NCI-H526 treated with DMSO at 0.1 percent for 48 hours (cell line): ENCODE measurements at regions not wholly inside any gene's neighbourhood (a gene's known extent, or its start where the extent isn't known, plus 50 kb on each side); places are given as distances from the start of the nearest gene placed in this dataset.
"Not testable (repeated sequence)": the region's sequence is repeated elsewhere in the genome, so short reads cannot be mapped to it uniquely, and the experiment has no call there.

Experiments
- DNase-seq: peaks from one replicate; lab custom pipeline; 2025; lab: John Stamatoyannopoulos, UW

DNA sequence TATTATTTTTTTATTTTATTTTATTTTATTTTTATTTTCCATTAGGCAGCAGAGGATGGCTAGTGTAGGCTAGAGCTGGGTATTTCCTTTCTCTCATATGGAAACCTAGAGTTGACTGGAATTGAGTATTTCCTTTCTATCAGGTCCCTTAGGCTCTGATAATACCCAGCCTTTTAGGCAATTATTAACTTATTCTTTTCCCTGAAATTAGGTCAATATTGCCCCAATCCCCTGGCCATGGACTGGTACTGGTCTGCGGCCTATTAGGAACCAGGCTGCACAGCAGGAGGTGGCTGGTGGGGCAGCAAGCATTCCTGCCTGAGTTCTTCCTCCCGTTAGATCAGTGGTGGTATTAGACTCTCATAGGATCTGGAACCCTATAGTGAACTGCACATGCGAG is 632.2 kb downstream of the TENT5A start:
- no peak for DNase-seq

GRCh38 chr6:81105998-81106397 is 646.5 kb downstream of the TENT5A start:
- DNase-seq, result no peak

DNA sequence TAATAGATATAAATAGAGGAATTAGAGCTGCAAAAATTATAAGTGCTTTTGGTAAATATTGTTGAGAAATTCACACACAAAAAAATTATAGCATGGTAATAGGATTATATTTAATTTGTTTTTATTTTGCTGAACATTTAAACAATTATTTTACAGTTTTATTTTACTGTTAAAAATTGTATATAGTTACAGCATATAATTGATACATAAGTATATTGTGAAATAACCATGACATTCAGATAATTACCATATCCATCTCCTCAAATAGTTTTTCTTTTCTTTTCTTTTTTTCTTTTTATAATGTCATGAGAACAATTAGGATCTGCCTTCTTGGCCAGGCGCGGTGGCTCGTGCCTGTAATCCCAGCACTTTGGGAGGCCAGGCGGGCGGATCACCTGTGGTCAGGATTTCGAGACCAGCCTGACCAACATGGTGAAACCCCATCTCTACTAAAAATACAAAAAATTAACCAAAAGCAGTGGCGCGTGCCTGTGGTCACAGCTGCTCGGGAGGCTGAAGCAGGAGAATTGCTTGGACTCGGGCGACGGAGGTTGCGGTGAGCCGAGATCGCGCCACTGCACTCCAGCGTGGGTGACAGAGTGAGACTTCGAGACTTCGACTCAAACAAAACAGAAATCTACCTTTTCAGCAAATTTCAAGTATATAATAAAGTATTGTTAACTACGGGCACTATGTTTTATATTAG is 654.2 kb downstream of the TENT5A start:
- no peak for DNase-seq

- DNase-seq, result not testable (repeated sequence)
Measured at GRCh38 chr6:81096464-81096863, 656.0 kb downstream of the TENT5A start.

- DNase-seq, result no peak
Measured at GRCh38 chr6:81093051-81093450, 659.4 kb downstream of the TENT5A start.

GRCh38 chr6:81088145-81088544 is 664.3 kb downstream of the TENT5A start:
- DNase-seq, result no peak

GRCh38 chr6:81086991-81087390 is 665.5 kb downstream of the TENT5A start:
- DNase-seq, result no peak

GRCh38 chr6:81085431-81085790 is 667.1 kb downstream of the TENT5A start:
- DNase-seq, result no peak

- no peak for DNase-seq
Measured at GRCh38 chr6:81084776-81085430, 667.6 kb downstream of the TENT5A start.

DNA sequence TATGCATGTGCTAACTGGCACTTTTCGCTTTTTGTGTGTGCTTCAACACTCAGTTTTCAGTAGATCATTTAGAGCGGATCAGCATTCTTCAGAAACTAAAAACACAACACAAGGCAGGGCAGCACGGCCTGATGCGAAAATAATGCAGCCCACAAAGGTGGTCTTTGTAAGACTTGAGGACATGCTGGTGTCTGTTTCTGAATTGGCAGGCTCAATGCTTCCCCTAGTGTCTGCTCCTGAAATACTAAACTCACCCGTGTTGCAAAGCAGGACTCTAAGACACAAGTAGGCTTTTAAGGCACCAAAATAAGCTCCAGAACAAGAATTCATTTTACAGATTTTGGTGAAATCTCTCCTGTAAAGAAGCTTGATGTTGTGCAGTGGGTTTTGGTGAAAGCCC is 676.5 kb downstream of the TENT5A start:
- no peak for DNase-seq

GRCh38 chr6:81073318-81073717 is 679.2 kb downstream of the TENT5A start:
- no peak for DNase-seq

DNA sequence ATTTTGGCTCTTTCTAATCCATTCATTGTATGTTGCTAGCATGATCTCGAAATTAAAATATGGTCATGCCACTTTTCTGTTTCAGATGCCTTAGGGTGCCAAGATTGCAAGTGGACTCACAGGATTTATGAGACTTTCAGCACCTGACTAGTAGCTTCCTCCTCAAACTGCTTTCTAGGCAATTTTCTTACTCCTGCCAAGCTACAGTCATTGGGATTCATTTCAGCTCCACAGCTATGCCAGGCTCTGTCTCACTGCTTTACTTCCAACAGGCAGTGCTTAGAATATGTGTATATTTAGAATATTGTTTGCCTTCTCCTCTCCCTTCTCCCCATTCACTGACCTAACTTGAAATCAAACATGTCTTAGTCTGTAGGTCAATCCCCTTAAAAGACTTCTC is 681.4 kb downstream of the TENT5A start:
- no peak for DNase-seq

DNA sequence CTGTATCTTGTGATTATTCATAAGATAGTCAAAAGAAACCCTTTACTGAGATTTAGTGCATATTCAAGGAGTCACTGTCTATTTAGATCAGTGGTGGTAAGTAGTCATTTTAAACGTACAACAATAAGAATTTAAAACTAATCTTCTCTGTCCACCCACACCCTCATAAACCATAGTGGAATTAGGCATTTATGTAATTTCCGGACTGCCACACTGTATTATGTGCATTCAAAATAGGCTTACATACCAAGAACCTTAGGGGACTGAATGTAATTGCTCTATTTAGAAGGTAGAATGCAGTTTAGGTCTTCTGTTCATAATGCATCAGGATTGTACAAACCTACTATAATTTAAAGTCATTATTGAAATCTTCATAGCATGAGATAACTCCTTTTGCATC is 685.4 kb downstream of the TENT5A start:
- DNase-seq, result no peak

GRCh38 chr6:81063891-81064290 is 688.6 kb downstream of the TENT5A start:
- DNase-seq, result no peak

- no peak for DNase-seq
Measured at GRCh38 chr6:81054036-81054435, 698.4 kb downstream of the TENT5A start.

GRCh38 chr6:81051952-81052351 is 700.5 kb downstream of the TENT5A start:
- DNase-seq, result no peak

DNA sequence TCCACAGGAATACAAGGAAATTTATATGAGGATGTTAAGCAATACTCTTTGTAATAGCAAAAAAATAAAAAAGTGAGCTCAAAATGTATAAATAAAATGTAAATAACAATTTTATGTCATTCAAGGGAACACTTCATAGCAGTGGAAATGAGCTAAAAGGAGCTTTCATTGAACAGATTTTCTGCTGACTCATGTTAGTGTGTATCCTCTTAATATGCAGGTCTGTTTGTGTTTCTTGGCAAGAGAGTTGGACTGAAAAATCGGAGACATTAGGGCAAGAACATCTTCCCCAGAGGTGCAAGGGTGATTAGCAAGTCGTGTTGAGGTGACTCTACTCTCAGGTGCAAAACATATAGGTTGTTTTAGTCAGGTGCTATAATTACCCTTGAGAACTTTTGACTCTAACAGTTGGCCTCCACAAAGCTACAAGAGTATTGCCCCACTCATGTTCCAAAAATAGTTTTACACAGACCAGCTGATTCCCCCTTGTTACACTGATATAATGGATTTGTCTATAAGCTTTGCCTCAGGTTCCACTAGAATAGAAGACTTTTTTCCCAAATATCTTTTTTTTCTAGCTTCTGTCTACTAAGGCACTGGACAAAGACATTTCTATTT is 702.9 kb downstream of the TENT5A start:
- no peak for DNase-seq

GRCh38 chr6:81031416-81031815 is 721.1 kb downstream of the TENT5A start:
- no peak for DNase-seq

DNA sequence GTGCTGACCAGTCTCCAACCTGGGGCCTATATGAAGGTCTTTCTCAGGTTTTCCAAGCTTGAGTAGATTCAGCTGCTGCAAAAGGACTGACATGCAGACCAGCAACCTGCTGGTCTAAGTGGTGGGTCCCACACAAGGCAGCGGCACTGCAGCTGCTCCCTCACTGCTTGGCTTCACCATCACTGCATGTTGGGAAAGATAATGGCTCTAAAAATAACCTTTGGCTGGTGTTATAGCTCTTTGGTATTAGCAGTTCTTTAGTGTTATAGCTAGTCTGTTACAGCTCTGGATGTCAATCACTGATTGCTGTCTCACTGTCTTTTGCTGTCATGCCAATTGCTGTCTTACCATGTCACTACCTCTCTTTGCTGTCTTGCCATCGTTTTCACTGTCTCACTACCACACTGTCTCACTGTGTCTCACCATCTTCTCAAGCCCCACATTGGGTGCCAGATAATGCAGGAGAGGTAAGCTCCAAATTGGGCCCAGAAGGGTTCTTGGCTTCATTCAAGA is 726.4 kb downstream of the TENT5A start:
- no peak for DNase-seq

DNA sequence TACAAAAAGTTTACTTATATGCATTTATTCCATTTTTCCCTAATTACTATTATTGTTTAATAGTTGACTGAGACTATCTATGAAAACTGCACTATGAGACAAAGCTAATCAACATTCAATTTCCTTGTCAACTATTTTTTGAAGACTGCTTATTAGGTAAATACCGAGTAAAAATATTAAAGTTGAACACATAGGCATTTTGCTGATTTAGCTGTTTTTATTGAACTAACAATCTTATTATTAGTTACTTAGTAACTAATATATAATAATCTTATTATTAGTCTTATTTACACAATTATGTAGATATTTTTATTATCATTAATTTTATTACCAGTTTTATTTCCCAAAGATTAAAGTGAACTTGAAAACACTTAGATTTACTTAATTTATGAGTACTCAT is 728.8 kb downstream of the TENT5A start:
- no peak for DNase-seq

DNA sequence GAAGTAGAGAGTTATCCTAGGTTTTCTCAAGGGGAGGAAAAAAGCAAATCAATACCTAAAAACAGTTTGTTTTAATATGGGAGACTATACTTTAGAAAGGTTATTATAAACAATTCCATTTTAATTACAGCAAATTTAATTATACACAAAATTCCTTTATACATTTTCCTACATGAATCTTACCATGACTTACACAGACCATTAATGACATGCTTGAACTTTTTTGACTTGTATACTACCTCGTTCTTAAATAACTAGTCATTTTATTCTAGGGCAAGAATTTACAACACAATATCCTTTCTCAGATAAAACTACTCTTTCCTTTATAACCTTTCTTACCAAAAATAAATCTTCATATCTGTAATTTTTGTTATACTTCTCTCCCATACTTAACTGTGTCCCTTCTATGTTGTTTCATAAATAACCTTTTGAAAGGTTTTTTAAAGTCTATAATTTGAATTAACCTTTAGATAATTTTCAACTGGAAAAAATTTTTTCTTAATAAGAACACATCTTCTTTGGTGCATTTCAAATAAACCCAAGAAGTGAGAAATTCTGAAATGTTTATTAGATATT is 729.4 kb downstream of the TENT5A start:
- no peak for DNase-seq

DNA sequence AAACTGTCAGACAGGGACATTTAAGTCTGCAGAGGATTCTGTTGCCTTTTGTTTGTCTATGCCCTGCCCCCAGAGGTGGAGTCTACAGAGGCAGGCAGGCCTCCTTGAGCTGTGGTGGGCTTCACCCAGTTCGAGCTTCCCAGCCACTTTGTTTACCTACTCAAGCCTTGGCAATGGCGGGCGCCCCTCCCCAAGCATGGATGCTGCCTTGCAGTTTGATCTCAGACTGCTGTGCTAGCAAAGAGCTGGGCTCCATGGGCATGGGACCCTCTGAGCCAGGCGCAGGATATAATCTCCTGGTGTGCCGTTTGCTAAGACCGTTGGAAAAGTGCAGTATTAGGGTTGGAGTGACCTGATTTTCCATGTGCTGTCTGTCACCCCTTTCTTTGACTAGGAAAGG is 734.9 kb downstream of the TENT5A start:
- not testable (repeated sequence) for DNase-seq

GRCh38 chr6:81003894-81004293 is 748.6 kb downstream of the TENT5A start:
- no peak for DNase-seq
